Activated CD4-positive, alpha-beta T cell treated with anti-CD3 and anti-CD28 coated beads, Interleukin-10, Interleukin-2, amounts not matched to agents 100 ng/mL and 50 ng/mL, durations not matched to agents 16 hours and 8 hours (primary cell): ENCODE measurements at regions not wholly inside any gene's neighbourhood (a gene's known extent, or its start where the extent isn't known, plus 50 kb on each side); places are given as distances from the start of the nearest gene placed in this dataset.
"Not testable (repeated sequence)": the region's sequence is repeated elsewhere in the genome, so short reads cannot be mapped to it uniquely, and the experiment has no call there.

ENCODE experiments used
- DNase-seq: peaks from one replicate; pipeline ENCODE4 v3.0.0-alpha.2; 2020

- no peak for DNase-seq
Measured at GRCh38 chr2:45102579-45103117, 93.4 kb upstream of the SIX2 start.

GRCh38 chr2:45102141-45102540, 92.9 kb upstream of the SIX2 start:
- no peak for DNase-seq

GRCh38 chr2:45096996-45097395, 87.7 kb upstream of the SIX2 start:
- no peak for DNase-seq

GRCh38 chr2:45096038-45096437, 86.8 kb upstream of the SIX2 start:
- not testable (repeated sequence) for DNase-seq

GRCh38 chr2:45093663-45094062, 84.4 kb upstream of the SIX2 start:
- no peak for DNase-seq

- DNase-seq: no peak
Measured at GRCh38 chr2:45093181-45093580, 83.9 kb upstream of the SIX2 start.

GRCh38 chr2:45089554-45090261, 80.5 kb upstream of the SIX2 start:
- no peak for DNase-seq

- DNase-seq: no peak
Measured at GRCh38 chr2:45085487-45085886, 76.2 kb upstream of the SIX2 start.

- no peak for DNase-seq
Measured at GRCh38 chr2:45084361-45085020, 75.2 kb upstream of the SIX2 start.

- no peak for DNase-seq
Measured at GRCh38 chr2:45083175-45083574, 73.9 kb upstream of the SIX2 start.

GRCh38 chr2:45074713-45075112, 65.5 kb upstream of the SIX2 start:
- no peak for DNase-seq

GRCh38 chr2:45072862-45073237, 63.6 kb upstream of the SIX2 start:
- DNase-seq: no peak

- no peak for DNase-seq
Measured at GRCh38 chr2:45072064-45072861, 63.0 kb upstream of the SIX2 start.

- DNase-seq: no peak
Measured at GRCh38 chr2:45070113-45070652, 60.9 kb upstream of the SIX2 start.

GRCh38 chr2:45069684-45070083, 60.4 kb upstream of the SIX2 start:
- no peak for DNase-seq

- no peak for DNase-seq
Measured at GRCh38 chr2:45068571-45069140, 59.4 kb upstream of the SIX2 start.

- DNase-seq: no peak
Measured at GRCh38 chr2:45067859-45068570, 58.8 kb upstream of the SIX2 start.
